Endothelial cell of umbilical vein (primary cell): ENCODE measurements at regions not wholly inside any gene's neighbourhood (a gene's known extent, or its start where the extent isn't known, plus 50 kb on each side); places are given as distances from the start of the nearest gene placed in this dataset.

Experiments
- BruUV-seq: library from RNA; stranded (reverse); fragments of 400-500 nt; replicated peaks from 2 replicates; lab custom pipeline; 2021; lab: Mats Ljungman, UMichigan
- CTCF ChIA-PET: fragments of 300-600, 350-600 bp; sonication (Branson Sonifier 250); formaldehyde crosslinking; loops from one replicate; lab custom pipeline; 2021; ENCODE audit warnings: antibody characterized with exemption, inconsistent platforms; lab: Charles Lee
- POLR2A ChIA-PET: fragments of 300-600, 350-600 bp; sonication (Branson Sonifier 250); formaldehyde crosslinking; loops from one replicate; lab custom pipeline; 2021; ENCODE audit warnings: antibody characterized with exemption, inconsistent platforms; lab: Charles Lee
- DNase-seq: peaks from one replicate; pipeline ENCODE4 v3.0.0-alpha.2; 2011; ENCODE audit warnings: low read depth, low spot score
- FAIRE-seq: peaks from 2 replicates; lab custom pipeline; 2011; peaks lifted over from hg19 to GRCh38; lab: Jason Lieb, UNC
- H2AFZ ChIP-seq: 2 replicates; pipeline ENCODE4 v1.6.0; 2012; ENCODE audit warnings: low read depth, low read length, control low read depth, inconsistent platforms
- H3K27ac ChIP-seq: 2 replicates; pipeline ENCODE4 v1.5.1; 2011; ENCODE audit warnings: low read depth, mild to moderate bottlenecking, control low read depth, low read length, moderate library complexity; ENCODE audit not compliant: insufficient read depth
- H3K27me3 ChIP-seq, 2 experiments: 2 replicates each; pipeline versions ENCODE4 v1.6.0 to v1.6.1; 2011; ENCODE audit warnings: low read length in 2 of 2, mixed read lengths in 1 of 2; ENCODE audit not compliant: control insufficient read depth in 2 of 2, insufficient read depth in 2 of 2
- H3K36me3 ChIP-seq, 2 experiments: 2 replicates in 1 of 2; 3 replicates in 1 of 2; pipeline ENCODE4 v1.5.1; 2011; ENCODE audit warnings: low read length in 2 of 2, mild to moderate bottlenecking in 1 of 2, moderate library complexity in 1 of 2; ENCODE audit not compliant: control insufficient read depth in 2 of 2, insufficient read depth in 2 of 2; ENCODE audit errors: extremely low read depth in 1 of 2
- H3K4me1 ChIP-seq: 3 replicates; pipeline ENCODE4 v1.5.1; 2011; ENCODE audit warnings: mild to moderate bottlenecking, low read length; ENCODE audit not compliant: control insufficient read depth, insufficient read depth; ENCODE audit errors: extremely low read depth
- H3K4me2 ChIP-seq: 2 replicates; pipeline ENCODE4 v1.6.1; 2011; ENCODE audit warnings: low read length, control low read depth, mixed read lengths; ENCODE audit not compliant: insufficient read depth
- H3K4me3 ChIP-seq, 3 experiments: fragments of 200-600 bp in 1 of 3; sonication (generic), shearing (Covaris generic) in 1 of 3; replicated peaks in 1 of 3; 2 replicates each; pipeline ENCODE4 v1.5.1; 2011 to 2016; ENCODE audit warnings: control low read depth in 3 of 3, low read length in 3 of 3, mild to moderate bottlenecking in 2 of 3, inconsistent platforms in 1 of 3, low read depth in 1 of 3, moderate library complexity in 1 of 3; ENCODE audit not compliant: insufficient read depth in 1 of 3
- H3K79me2 ChIP-seq: 2 replicates; pipeline ENCODE4 v1.6.0; 2012; ENCODE audit warnings: low read length, inconsistent platforms; ENCODE audit not compliant: control insufficient read depth, insufficient read depth
- H3K9ac ChIP-seq: replicated peaks from 2 replicates; pipeline ENCODE3; 2011; ENCODE audit warnings: low read length, control low read depth; ENCODE audit not compliant: insufficient read depth; ENCODE audit errors: extremely low read depth
- H3K9me1 ChIP-seq: replicated peaks from 3 replicates; pipeline ENCODE4 v1.6.0; 2011; ENCODE audit warnings: mild to moderate bottlenecking, low read length; ENCODE audit not compliant: control insufficient read depth, insufficient read depth; ENCODE audit errors: extremely low read depth
- H3K9me3 ChIP-seq: replicated peaks from 2 replicates; pipeline ENCODE4 v1.5.1; 2012; ENCODE audit warnings: low read length, inconsistent platforms; ENCODE audit not compliant: control insufficient read depth, insufficient read depth
- H4K20me1 ChIP-seq: replicated peaks from 2 replicates; pipeline ENCODE3; 2011; ENCODE audit warnings: mild to moderate bottlenecking, low read length; ENCODE audit not compliant: control insufficient read depth, insufficient read depth; ENCODE audit errors: extremely low read depth
- CTCF ChIP-seq, 2 donors: IDR thresholded peaks; 1 replicate in 1 of 2; 2 replicates in 1 of 2; pipeline ENCODE4 v1.5.1; 2011; ENCODE audit warnings: low read length in 2 of 2, mild to moderate bottlenecking in 2 of 2, moderate library complexity in 2 of 2, control low read depth in 1 of 2, inconsistent platforms in 1 of 2, low read depth in 1 of 2; ENCODE audit not compliant: insufficient read depth in 1 of 2; ENCODE audit errors: extremely low read depth in 1 of 2
- EZH2 ChIP-seq: IDR thresholded peaks from 2 replicates; pipeline ENCODE4 v1.6.1; 2012; ENCODE audit warnings: borderline replicate concordance, low read depth, mild to moderate bottlenecking, moderate library complexity, low read length, inconsistent platforms; ENCODE audit not compliant: severe bottlenecking
- FOS ChIP-seq: IDR thresholded peaks from 2 replicates; pipeline ENCODE4 v1.6.1; 2011; ENCODE audit warnings: mild to moderate bottlenecking, low read length, moderate library complexity, borderline replicate concordance; ENCODE audit not compliant: insufficient read depth
- GATA2 ChIP-seq: IDR thresholded peaks from 2 replicates; pipeline ENCODE4 v1.7.0; 2011; ENCODE audit warnings: low read depth, mild to moderate bottlenecking, moderate library complexity, mixed read lengths, low read length; ENCODE audit not compliant: insufficient read length, insufficient read depth
- MYC ChIP-seq: IDR thresholded peaks from one replicate; pipeline ENCODE4 v1.6.1; 2011; ENCODE audit warnings: mild to moderate bottlenecking, low read depth, low read length
- POLR2A ChIP-seq: IDR thresholded peaks from 2 replicates; pipeline ENCODE4 v1.6.1; 2012; ENCODE audit warnings: low read depth, mild to moderate bottlenecking, control low read depth, low read length
- dilution Hi-C: fragments of 300-500 bp; cut with MboI; formaldehyde crosslinking; loops from one replicate; pipeline ENCODE4 v1.15.0; 2019; ENCODE audit warnings: low sequenced_read_pairs; ENCODE audit not compliant: extremely low pct_ligation_motif_present
- intact Hi-C: fragments of 100-400 bp; cut with micrococcal nuclease; formaldehyde crosslinking; loops from one replicate; pipeline ENCODE4 v1.10.0; 2022
- TF ChIP-seq, protein P1 (sequence below): IDR thresholded peaks from 2 replicates; pipeline ENCODE4 v1.6.1; 2011; ENCODE audit not compliant: insufficient read depth, insufficient read length

DNA sequence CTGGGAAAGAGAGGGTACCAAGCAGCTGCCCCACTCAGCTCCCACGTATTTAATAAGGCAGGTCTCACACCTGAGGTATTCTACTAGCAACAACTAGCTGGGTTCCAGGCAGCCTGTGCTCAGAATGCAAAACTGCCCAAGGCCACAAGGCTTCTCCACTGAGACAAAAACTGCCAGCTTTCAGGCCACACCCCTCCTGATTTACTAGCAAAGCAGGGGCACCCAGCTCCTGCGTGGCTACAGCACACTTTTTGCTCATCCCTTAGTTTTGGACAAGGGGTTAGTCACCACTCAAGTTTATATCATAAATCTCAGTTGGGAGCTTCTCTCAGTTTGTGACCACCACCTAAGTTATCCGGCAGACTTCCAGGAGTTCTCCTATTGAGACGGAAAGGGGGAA, 494.6 kb downstream of the CDH11 start:
- H3K4me3 ChIP-seq, result no peak overlapping the region
- TF ChIP-seq, protein P1, sequence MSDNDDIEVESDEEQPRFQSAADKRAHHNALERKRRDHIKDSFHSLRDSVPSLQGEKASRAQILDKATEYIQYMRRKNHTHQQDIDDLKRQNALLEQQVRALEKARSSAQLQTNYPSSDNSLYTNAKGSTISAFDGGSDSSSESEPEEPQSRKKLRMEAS, result no peak
- TF ChIP-seq GATA2, result no peak
- TF ChIP-seq EZH2, result no peak
- no peak for TF ChIP-seq MYC
- no peak for TF ChIP-seq FOS
- no peak for TF ChIP-seq CTCF (IDR thresholded peaks at IDR 0.05; ENCODE audit: extremely low read depth in 1 of 2, insufficient read depth in 1 of 2, low read depth in 1 of 2, low read length in 2 of 2)
- no peak for TF ChIP-seq POLR2A
- H3K36me3 ChIP-seq, result no peaks in the 10 kb centered on the region
- H3K4me1 ChIP-seq, result no peaks in the 10 kb centered on the region
- CTCF ChIA-PET, result no interaction called here
- dilution Hi-C loops, result no loop called here
- no peaks in the 10 kb centered on the region for H3K27me3 ChIP-seq
- POLR2A ChIA-PET, result no interaction called here
- FAIRE-seq (no peak), DNase-seq (no peak)
- H3K4me2 ChIP-seq, result no peak overlapping the region
- no peak overlapping the region for H2AFZ ChIP-seq
- no peaks in the 10 kb centered on the region for H3K9me1 ChIP-seq
- H4K20me1 ChIP-seq, result no peaks in the 10 kb centered on the region
- no peaks in the 10 kb centered on the region for H3K9me3 ChIP-seq
- H3K9ac ChIP-seq, result no peak overlapping the region
- intact Hi-C loops, result no loop called here
- H3K27ac ChIP-seq, result no peak overlapping the region
- H3K79me2 ChIP-seq, result no peaks in the 10 kb centered on the region
- BruUV-seq, result no TSS peak
